Gastroesophageal sphincter (tissue), 4 donors: ENCODE measurements at regions not wholly inside any gene's neighbourhood (a gene's known extent, or its start where the extent isn't known, plus 50 kb on each side); places are given as distances from the start of the nearest gene placed in this dataset.
A peak's percentile ranks its signal among the peaks of the same experiment; 100 is the strongest.
"Not testable (repeated sequence)": the region's sequence is repeated elsewhere in the genome, so short reads cannot be mapped to it uniquely, and the experiment has no call there.

Source experiments
- ATAC-seq: fragments of 150-250 bp; one replicate; pipeline ENCODE4 v1.9.1; 2016; ENCODE audit warnings: mild to moderate bottlenecking, moderate library complexity
- H3K27ac ChIP-seq, 4 donors: fragments of 200-600 bp; sonication (generic) in 3 of 4; 1 replicate in 3 of 4; 2 replicates in 1 of 4; pipeline ENCODE4 v1.5.1; 2016 to 2019
- H3K27me3 ChIP-seq: fragments of 200-600 bp; sonication (generic); one replicate; pipeline ENCODE4 v1.5.1; 2019
- H3K36me3 ChIP-seq, 2 donors: fragments of 200-600 bp; sonication (generic); one replicate each; pipeline ENCODE4 v1.5.1; 2019; ENCODE audit warnings: control low read depth in 1 of 2
- H3K4me1 ChIP-seq, 3 donors: fragments of 200-600 bp; sonication (generic); 1 replicate in 2 of 3; 2 replicates in 1 of 3; pipeline ENCODE4 v1.5.1; 2016 to 2019; ENCODE audit warnings: control low read depth in 2 of 3
- H3K4me3 ChIP-seq, 2 donors: fragments of 200-600 bp; sonication (generic); one replicate each; pipeline ENCODE4 v1.5.1; 2019; ENCODE audit warnings: mild to moderate bottlenecking in 1 of 2, moderate library complexity in 1 of 2
- H3K9me3 ChIP-seq, 3 donors: fragments of 200-600 bp; sonication (generic); one replicate each; pipeline ENCODE4 v1.5.1; 2017 to 2019; ENCODE audit warnings: control low read depth in 2 of 3
- EP300 ChIP-seq: sonication (generic); formaldehyde crosslinking; IDR thresholded peaks from one replicate; pipeline ENCODE4 v1.6.1; 2017; ENCODE audit warnings: antibody characterized with exemption, mild to moderate bottlenecking
- POLR2A ChIP-seq, 2 donors: fragments of 450-650 bp; IDR thresholded peaks; one replicate each; pipeline ENCODE4 v1.6.1; 2017; ENCODE audit warnings: antibody characterized with exemption in 2 of 2, mild to moderate bottlenecking in 2 of 2, moderate library complexity in 1 of 2
- POLR2AphosphoS5 ChIP-seq: sonication (generic); formaldehyde crosslinking; IDR thresholded peaks from one replicate; pipeline ENCODE4 v1.6.1; 2017; ENCODE audit warnings: antibody characterized with exemption
- WGBS, 2 donors: methylation state at CpG; one replicate each; pipeline ENCODE4 v1.1.5; 2018; ENCODE audit warnings: low coverage in 1 of 2; 5-methylcytosine and 5-hydroxymethylcytosine counted together
- TF ChIP-seq, protein P1 (sequence below), 4 experiments: fragments of 200-600 bp in 2 of 4; fragments of 450-650 bp in 2 of 4; sonication (generic) in 1 of 4; IDR thresholded peaks; one replicate each; pipeline ENCODE4 v1.5.1; 2017 to 2019; ENCODE audit warnings: antibody characterized with exemption in 4 of 4, mild to moderate bottlenecking in 2 of 4, moderate library complexity in 2 of 4

DNA sequence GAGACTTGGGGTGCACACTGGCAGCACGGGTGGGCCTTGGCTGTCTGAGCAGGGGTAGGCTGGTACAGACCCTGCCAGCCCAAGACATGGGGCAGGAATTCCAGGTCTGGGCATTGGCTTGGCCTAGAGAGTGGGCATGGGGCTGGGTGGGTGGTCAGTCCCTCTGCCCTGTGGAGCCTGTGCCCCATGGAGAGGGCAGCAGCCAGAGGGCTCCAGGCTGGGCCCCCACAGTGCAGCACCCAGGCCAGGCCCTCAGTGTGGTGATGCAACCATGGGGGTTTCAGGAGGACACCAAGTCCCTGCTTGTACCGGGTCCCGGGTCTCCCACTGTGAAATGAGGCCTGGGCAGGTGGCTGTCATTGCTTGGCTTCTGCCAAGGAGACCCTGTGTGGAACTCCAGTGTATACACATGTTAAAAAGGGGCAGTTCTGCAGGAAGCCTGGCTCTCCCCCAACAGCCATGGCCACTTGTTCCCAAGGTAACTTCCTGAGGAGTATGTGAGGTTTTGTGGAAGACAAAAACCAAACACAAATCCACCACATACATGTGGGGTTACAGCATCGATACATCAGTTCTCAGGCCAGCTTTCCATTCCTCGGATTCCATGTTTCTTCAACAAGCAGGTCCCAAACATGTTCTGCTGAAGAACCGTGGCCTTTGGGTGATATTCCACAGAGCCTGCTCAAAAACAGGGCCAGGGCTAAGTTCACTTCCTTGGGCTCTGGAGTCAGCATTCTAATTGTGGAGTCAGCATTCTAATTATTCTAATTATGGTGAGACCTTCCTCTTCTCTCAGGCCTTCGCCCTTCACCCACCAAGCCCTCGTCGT is 77.3 kb downstream of the DACT2 start:
- Histone ChIP-seq H3K36me3 (no peaks in the 10 kb centered on the region), H3K4me3 (no peak overlapping the region), H3K27me3 (no peaks in the 10 kb centered on the region), H3K9me3 (no peaks in the 10 kb centered on the region), H3K4me1 (peaks cover 0 to 5% (median 0%) of the 10 kb centered on the region in 3 donors), H3K27ac (no peak overlapping the region)
- peak; percentile 41 for ATAC-seq
- TF ChIP-seq POLR2AphosphoS5 (no peak), EP300 (no peak)
- TF ChIP-seq, protein P1, sequence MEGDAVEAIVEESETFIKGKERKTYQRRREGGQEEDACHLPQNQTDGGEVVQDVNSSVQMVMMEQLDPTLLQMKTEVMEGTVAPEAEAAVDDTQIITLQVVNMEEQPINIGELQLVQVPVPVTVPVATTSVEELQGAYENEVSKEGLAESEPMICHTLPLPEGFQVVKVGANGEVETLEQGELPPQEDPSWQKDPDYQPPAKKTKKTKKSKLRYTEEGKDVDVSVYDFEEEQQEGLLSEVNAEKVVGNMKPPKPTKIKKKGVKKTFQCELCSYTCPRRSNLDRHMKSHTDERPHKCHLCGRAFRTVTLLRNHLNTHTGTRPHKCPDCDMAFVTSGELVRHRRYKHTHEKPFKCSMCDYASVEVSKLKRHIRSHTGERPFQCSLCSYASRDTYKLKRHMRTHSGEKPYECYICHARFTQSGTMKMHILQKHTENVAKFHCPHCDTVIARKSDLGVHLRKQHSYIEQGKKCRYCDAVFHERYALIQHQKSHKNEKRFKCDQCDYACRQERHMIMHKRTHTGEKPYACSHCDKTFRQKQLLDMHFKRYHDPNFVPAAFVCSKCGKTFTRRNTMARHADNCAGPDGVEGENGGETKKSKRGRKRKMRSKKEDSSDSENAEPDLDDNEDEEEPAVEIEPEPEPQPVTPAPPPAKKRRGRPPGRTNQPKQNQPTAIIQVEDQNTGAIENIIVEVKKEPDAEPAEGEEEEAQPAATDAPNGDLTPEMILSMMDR (IDR thresholded peaks at IDR 0.05): no peak
- 88 to 100% methylated on average over 3 to 4 of the region's 9 CpGs for WGBS, 2 donors

GRCh38 chr6:168240160-168240559 is 79.4 kb downstream of the DACT2 start:
- TF ChIP-seq POLR2AphosphoS5: no peak
- TF ChIP-seq, protein P1 (IDR thresholded peaks at IDR 0.05): no peak
- H3K4me3 ChIP-seq: no peak overlapping the region
- ATAC-seq: no peak
- H3K9me3 ChIP-seq: no peaks in the 10 kb centered on the region
- H3K4me1 ChIP-seq: no peaks in the 10 kb centered on the region
- no peaks in the 10 kb centered on the region for H3K36me3 ChIP-seq
- H3K27me3 ChIP-seq: no peaks in the 10 kb centered on the region
- no peak overlapping the region for H3K27ac ChIP-seq
- WGBS, 2 donors: 47 to 63% methylated on average over 3 to 5 of the region's 5 CpGs

- no peak for ATAC-seq
- no peaks in the 10 kb centered on the region for H3K9me3 ChIP-seq
- H3K36me3 ChIP-seq: no peaks in the 10 kb centered on the region
- TF ChIP-seq, protein P1 (IDR thresholded peaks at IDR 0.05): no peak
- TF ChIP-seq EP300 (no peak), POLR2A (IDR thresholded peaks at IDR 0.05) (no peak), POLR2AphosphoS5 (no peak)
- 67 to 87% methylated on average over 8 to 12 of the region's 21 CpGs for WGBS, 2 donors
- H3K4me3 ChIP-seq: no peak overlapping the region
- H3K27me3 ChIP-seq: no peaks in the 10 kb centered on the region
- no peaks in the 10 kb centered on the region for H3K4me1 ChIP-seq
- H3K27ac ChIP-seq: no peak overlapping the region
These were observed 80.4 kb downstream of the DACT2 start for GRCh38 chr6:168239044-168239773.

DNA sequence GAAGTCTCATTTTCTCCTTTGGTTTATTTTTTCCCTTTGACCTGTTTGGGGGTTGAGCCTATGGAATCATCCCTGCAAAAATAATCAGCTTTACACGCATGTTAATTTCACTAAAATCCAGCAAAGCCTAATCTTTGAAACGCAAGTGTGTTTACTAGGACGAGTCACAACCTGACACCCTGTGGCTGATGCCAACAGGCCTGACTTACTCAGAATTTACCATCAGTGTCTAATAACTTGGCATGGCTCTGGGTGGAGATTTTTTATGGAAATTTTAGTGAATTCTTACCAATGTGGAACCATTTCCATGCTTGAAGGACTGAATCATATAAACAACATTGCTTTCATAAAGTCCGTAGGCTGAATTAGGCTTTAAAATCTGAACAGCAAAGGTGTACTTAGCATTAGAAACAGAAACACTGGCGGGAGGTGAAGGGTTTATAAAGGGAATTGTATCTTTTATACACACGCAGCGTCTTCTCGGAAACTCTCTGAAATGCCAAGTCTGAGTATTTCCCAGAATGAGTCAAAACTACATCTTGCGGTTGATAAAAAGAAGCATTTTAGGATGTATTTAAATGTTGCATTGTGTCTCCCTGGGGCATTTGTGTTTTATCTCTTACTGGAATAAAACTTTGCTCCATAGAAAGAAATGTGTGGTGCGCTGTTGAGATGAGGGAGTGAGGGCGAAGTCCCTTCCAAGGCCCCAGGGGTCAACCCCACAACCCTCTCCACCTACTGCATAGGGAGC is 81.2 kb downstream of the DACT2 start:
- no peaks in the 10 kb centered on the region for H3K27me3 ChIP-seq
- 75 to 86% methylated on average over 10 to 11 of the region's 11 CpGs for WGBS, 2 donors
- TF ChIP-seq POLR2A (IDR thresholded peaks at IDR 0.05) (no peak), POLR2AphosphoS5 (no peak), EP300 (no peak)
- TF ChIP-seq, protein P1 (IDR thresholded peaks at IDR 0.05): no peak
- H3K27ac ChIP-seq: no peak overlapping the region
- H3K4me1 ChIP-seq: no peaks in the 10 kb centered on the region
- no peaks in the 10 kb centered on the region for H3K36me3 ChIP-seq
- H3K9me3 ChIP-seq: no peaks in the 10 kb centered on the region
- H3K4me3 ChIP-seq: no peak overlapping the region
- ATAC-seq: no peak

GRCh38 chr6:168233875-168234213 is 85.7 kb downstream of the DACT2 start:
- not testable (repeated sequence) for ATAC-seq, H3K4me1 ChIP-seq, H3K36me3 ChIP-seq, H3K27ac ChIP-seq, H3K27me3 ChIP-seq, H3K9me3 ChIP-seq, H3K4me3 ChIP-seq
- 86% methylated on average over 7 of the region's 7 CpGs; no CpG with 5 or more reads in 1 of the 2 donors for WGBS, 2 donors
